K562 (cell line): ENCODE measurements at regions not wholly inside any gene's neighbourhood (a gene's known extent, or its start where the extent isn't known, plus 50 kb on each side); places are given as distances from the start of the nearest gene placed in this dataset.

Source experiments
- ATAC-seq: fragments of 200-7000 bp; cut with Tn5 transposase; 3 replicates; pipeline ENCODE4 v1.9.1; 2020; ENCODE audit warnings: moderate library complexity
- BruUV-seq: library from RNA; stranded (reverse); fragments of 400-500 nt; replicated peaks from 2 replicates; lab custom pipeline; 2021; lab: Mats Ljungman, UMichigan
- CTCF ChIA-PET: fragments of 300-600 bp; formaldehyde crosslinking; extraction: SDS; loops from one replicate; lab custom pipeline; 2021; ENCODE audit warnings: low intra/inter-chr PET ratio; lab: Yijun Ruan, JAX
- POLR2A ChIA-PET: fragments of 300-600, 350-650 bp; sonication (Branson Sonifier 250); formaldehyde crosslinking; extraction: SDS; loops from one replicate; lab custom pipeline; 2021; ENCODE audit warnings: antibody characterized with exemption, inconsistent platforms; lab: Yijun Ruan, JAX
- DNase-seq, 4 experiments: peaks; one replicate each; pipeline versions ENCODE4 v3.0.0 to v3.0.0-alpha.2; 2011 to 2018; ENCODE audit warnings: low spot score in 3 of 4, mixed read lengths in 3 of 4; ENCODE audit errors: extremely low read depth in 1 of 4
- FAIRE-seq: peaks from 2 replicates; lab custom pipeline; 2011; peaks lifted over from hg19 to GRCh38; lab: Jason Lieb, UNC
- H2AFZ ChIP-seq: 2 replicates; pipeline ENCODE4 v1.6.0; 2011; ENCODE audit warnings: low read depth, low read length, control low read depth, inconsistent platforms
- H3K27ac ChIP-seq: fragments of 200-600 bp; 3 replicates; pipeline ENCODE4 v1.8.0; 2011; ENCODE audit warnings: low read depth, mild to moderate bottlenecking, control low read depth, inconsistent platforms, low read length, moderate library complexity, mixed read lengths; ENCODE audit errors: extremely low read depth
- H3K27me3 ChIP-seq, 2 experiments: fragments of 300-600 bp in 1 of 2; 2 replicates in 1 of 2; 3 replicates in 1 of 2; pipeline versions ENCODE4 v1.6.0 to v1.8.0; 2011; ENCODE audit warnings: inconsistent platforms in 2 of 2, low read length in 2 of 2, mild to moderate bottlenecking in 1 of 2, mixed read lengths in 1 of 2, moderate library complexity in 1 of 2; ENCODE audit not compliant: control insufficient read depth in 2 of 2, insufficient read depth in 2 of 2
- H3K36me3 ChIP-seq: fragments of 300-600 bp; 3 replicates; pipeline ENCODE4 v1.8.0; 2011; ENCODE audit warnings: mild to moderate bottlenecking, low read length, inconsistent platforms; ENCODE audit not compliant: control insufficient read depth, insufficient read depth
- H3K4me1 ChIP-seq, 2 experiments: fragments of 200-600 bp in 1 of 2; replicated peaks in 1 of 2; 2 replicates in 1 of 2; 3 replicates in 1 of 2; pipeline versions ENCODE4 v1.5.1 to v1.8.0; 2011; ENCODE audit warnings: inconsistent platforms in 2 of 2, low read length in 2 of 2, mild to moderate bottlenecking in 1 of 2, mixed read lengths in 1 of 2, moderate library complexity in 1 of 2; ENCODE audit not compliant: control insufficient read depth in 2 of 2, insufficient read depth in 2 of 2
- H3K4me2 ChIP-seq: 2 replicates; pipeline ENCODE4 v1.6.1; 2011; ENCODE audit warnings: low read length, control low read depth, inconsistent platforms, mixed read lengths; ENCODE audit not compliant: insufficient read depth
- H3K4me3 ChIP-seq: fragments of 200-600 bp; sonication (generic), shearing (Covaris generic); 2 replicates; pipeline ENCODE4 v1.5.1; 2016; ENCODE audit warnings: control low read depth, inconsistent platforms
- H3K79me2 ChIP-seq: fragments of 200-600 bp; 3 replicates; pipeline ENCODE4 v1.8.0; 2011; ENCODE audit warnings: low read length, inconsistent platforms; ENCODE audit not compliant: control insufficient read depth, insufficient read depth
- H3K9ac ChIP-seq, 2 experiments: 2 replicates each; pipeline versions ENCODE4 v1.6.0 to v1.6.1; 2011; ENCODE audit warnings: low read depth in 2 of 2, low read length in 2 of 2, control low read depth in 1 of 2, inconsistent platforms in 1 of 2, mild to moderate bottlenecking in 1 of 2, mixed read lengths in 1 of 2; ENCODE audit not compliant: insufficient read depth in 1 of 2
- H3K9me1 ChIP-seq: one replicate; pipeline ENCODE4 v1.6.0; 2011; ENCODE audit warnings: inconsistent platforms, mild to moderate bottlenecking, low read length, moderate library complexity; ENCODE audit not compliant: control insufficient read depth, insufficient read depth
- H3K9me3 ChIP-seq: replicated peaks from 2 replicates; pipeline ENCODE4 v1.5.1; 2011; ENCODE audit warnings: low read depth, low read length, inconsistent platforms; ENCODE audit not compliant: control insufficient read depth, insufficient read depth
- H4K20me1 ChIP-seq: replicated peaks from 2 replicates; pipeline ENCODE4 v1.6.1; 2011; ENCODE audit warnings: low read length, inconsistent platforms, mixed read lengths; ENCODE audit not compliant: control insufficient read depth, insufficient read depth
- CHD7 ChIP-seq: fragments of 200-600 bp; sonication (generic); IDR thresholded peaks from one replicate; pipeline ENCODE4 v1.6.1; 2012; ENCODE audit warnings: mild to moderate bottlenecking, low read depth, low read length, inconsistent platforms
- COPS2 ChIP-seq: fragments of 450-650 bp; conservative IDR thresholded peaks from 2 replicates; pipeline ENCODE4 v1.6.1; 2016; ENCODE audit warnings: mild to moderate bottlenecking, moderate library complexity
- E2F1 ChIP-seq: sonication (generic); formaldehyde crosslinking; IDR thresholded peaks from 2 replicates; pipeline ENCODE4 v1.8.1; 2023; ENCODE audit warnings: mild to moderate bottlenecking, missing genetic modification reagents, moderate library complexity
- EP400 ChIP-seq: fragments of 450-650 bp; IDR thresholded peaks from 2 replicates; pipeline ENCODE4 v1.6.1; 2017; ENCODE audit warnings: antibody characterized with exemption, mild to moderate bottlenecking, moderate library complexity
- GABPB1 ChIP-seq: sonication (generic); formaldehyde crosslinking; IDR thresholded peaks from 2 replicates; pipeline ENCODE4 v1.8.0; 2022; ENCODE audit warnings: mild to moderate bottlenecking, missing genetic modification reagents
- GTF2F1 ChIP-seq: IDR thresholded peaks from 2 replicates; pipeline ENCODE4 v1.6.1; 2011; ENCODE audit warnings: low read depth, low read length, improper control_type of control experiment
- KAT8 ChIP-seq: fragments of 450-650 bp; IDR thresholded peaks from 2 replicates; pipeline ENCODE4 v1.6.1; 2016; ENCODE audit warnings: low read depth, mild to moderate bottlenecking
- KLF1 ChIP-seq: fragments of 450-650 bp; IDR thresholded peaks from 2 replicates; pipeline ENCODE4 v1.6.1; 2016; ENCODE audit warnings: missing genetic modification characterization, missing compliant biosample characterization
- KLF13 ChIP-seq: fragments of 450-650 bp; IDR thresholded peaks from 2 replicates; pipeline ENCODE4 v1.6.1; 2016; ENCODE audit warnings: missing genetic modification characterization, low read depth, mild to moderate bottlenecking, missing compliant biosample characterization, moderate library complexity, borderline replicate concordance
- POLR2AphosphoS2 ChIP-seq: IDR thresholded peaks from 2 replicates; pipeline ENCODE4 v1.6.1; 2012; ENCODE audit warnings: low read length, improper control_type of control experiment
- SMARCA4 ChIP-seq: fragments of 450-650 bp; IDR thresholded peaks from 2 replicates; pipeline ENCODE4 v1.6.1; 2016
- ZFPM2 ChIP-seq: fragments of 250-450 bp; sonication (Bioruptor Pico); IDR thresholded peaks from 2 replicates; pipeline ENCODE4 v1.5.1; 2022; ENCODE audit warnings: mild to moderate bottlenecking
- ZNF217 ChIP-seq: sonication (generic); formaldehyde crosslinking; IDR thresholded peaks from 2 replicates; pipeline ENCODE4 v1.8.0; 2022; ENCODE audit warnings: mild to moderate bottlenecking, missing genetic modification reagents
- WGBS: fragments of 100-300 bp; shearing (Covaris generic); methylation state at CpG from one replicate; pipeline ENCODE4 v1.1.6; 2016; ENCODE audit warnings: low coverage, mixed read lengths; ENCODE audit not compliant: insufficient coverage; ENCODE audit errors: missing lambda C conversion rate; 5-methylcytosine and 5-hydroxymethylcytosine counted together
- in situ Hi-C: fragments of 300-500 bp; cut with MboI; formaldehyde crosslinking; loops from 4 replicates; pipeline ENCODE4 v1.15.0; 2018; ENCODE audit warnings: inconsistent platforms, mixed read lengths
- intact Hi-C: fragments of 100-400 bp; cut with micrococcal nuclease; formaldehyde crosslinking; loops from 2 replicates; pipeline ENCODE4 v1.14.2; 2022

GRCh38 chrX:10062980-10063379, 93.8 kb upstream of the CLCN4 start:
- ATAC-seq (no peak), FAIRE-seq (no peak), DNase-seq (no peak)
- WGBS, result 0% methylated on average over 2 of the region's 2 CpGs
- Histone ChIP-seq H3K4me2 (no peak overlapping the region), H3K36me3 (no peaks in the 10 kb centered on the region), H3K9me1 (no peaks in the 10 kb centered on the region), H3K9me3 (no peaks in the 10 kb centered on the region), H3K9ac (no peak overlapping the region), H3K4me1 (no peaks in the 10 kb centered on the region), H3K27me3 (peaks cover 0 to 15% of the 10 kb centered on the region in 2 experiments; a peak in 2 of 5 replicates), H2AFZ (no peak overlapping the region), H3K27ac (no peak overlapping the region), H4K20me1 (no peaks in the 10 kb centered on the region), H3K79me2 (no peaks in the 10 kb centered on the region), H3K4me3 (no peak overlapping the region)
- in situ Hi-C loops, result no loop called here
- CTCF ChIA-PET, result no interaction called here
- intact Hi-C loops, result no loop called here
- no TSS peak for BruUV-seq
- POLR2A ChIA-PET, result no interaction called here
- no peak for TF ChIP-seq E2F1 (CRISPR knock-in tag)
- no peak for TF ChIP-seq KAT8
- no peak for TF ChIP-seq CHD7
- TF ChIP-seq EP400, result no peak
- TF ChIP-seq COPS2, result no peak
- no peak for TF ChIP-seq GTF2F1
- TF ChIP-seq SMARCA4, result no peak
- TF ChIP-seq ZFPM2 (CRISPR knock-in tag), result no peak
- no peak for TF ChIP-seq POLR2AphosphoS2
- TF ChIP-seq KLF13, result no peak
- TF ChIP-seq KLF1 (tag), result no peak
- no peak for TF ChIP-seq GABPB1 (CRISPR knock-in tag)
- no peak for TF ChIP-seq ZNF217 (CRISPR knock-in tag)
